Right cardiac atrium (tissue), 5 donors: ENCODE measurements at regions not wholly inside any gene's neighbourhood (a gene's known extent, or its start where the extent isn't known, plus 50 kb on each side); places are given as distances from the start of the nearest gene placed in this dataset.

Experiments used
- ATAC-seq, 2 donors: fragments of 200-7000 bp; cut with Tn5 transposase; one replicate each; pipeline versions ENCODE4 v1.8.0 to v1.9.1; 2020; ENCODE audit warnings: moderate library complexity in 2 of 2, mild to moderate bottlenecking in 1 of 2
- DNase-seq, 3 donors: peaks; one replicate each; pipeline ENCODE4 v3.0.0-alpha.2; 2020
- H3K27ac ChIP-seq: one replicate; pipeline ENCODE4 v1.5.1; 2013; ENCODE audit warnings: mild to moderate bottlenecking, low read length, control low read depth, moderate library complexity
- H3K27me3 ChIP-seq: one replicate; pipeline ENCODE4 v1.6.1; 2013; ENCODE audit not compliant: control insufficient read depth, insufficient read depth
- H3K4me1 ChIP-seq: one replicate; pipeline ENCODE4 v1.6.1; 2013; ENCODE audit warnings: low read length; ENCODE audit not compliant: control insufficient read depth, insufficient read depth
- H3K4me3 ChIP-seq: one replicate; pipeline ENCODE4 v1.5.1; 2013; ENCODE audit warnings: low read length, control low read depth
- H3K9me3 ChIP-seq: one replicate; pipeline ENCODE4 v1.6.1; 2013; ENCODE audit warnings: low read length; ENCODE audit not compliant: control insufficient read depth
- WGBS: extraction: QIAGEN DNeasy Blood & Tissue Kit; methylation state at CpG from one replicate; pipeline ENCODE4 v1.1.7; 2013; 5-methylcytosine and 5-hydroxymethylcytosine counted together
- intact Hi-C, 4 donors: fragments of 100-400 bp; cut with DNase I; formaldehyde crosslinking; loops; one replicate each; pipeline versions ENCODE4 v1.11.0 to v1.14.0; 2022 to 2023
- donor health status: healthy with polysubstance abuse.
- donor health status: DM: no; HTN: yes; CAD: no.
- donor health status: DM: no; HTN: no; CAD: no.
- donor health status: DM: no; HTN: yes; CAD: no; lungs with severe emphysema.
- donor health status: DM: yes; HTN: yes; CAD: no.

DNA sequence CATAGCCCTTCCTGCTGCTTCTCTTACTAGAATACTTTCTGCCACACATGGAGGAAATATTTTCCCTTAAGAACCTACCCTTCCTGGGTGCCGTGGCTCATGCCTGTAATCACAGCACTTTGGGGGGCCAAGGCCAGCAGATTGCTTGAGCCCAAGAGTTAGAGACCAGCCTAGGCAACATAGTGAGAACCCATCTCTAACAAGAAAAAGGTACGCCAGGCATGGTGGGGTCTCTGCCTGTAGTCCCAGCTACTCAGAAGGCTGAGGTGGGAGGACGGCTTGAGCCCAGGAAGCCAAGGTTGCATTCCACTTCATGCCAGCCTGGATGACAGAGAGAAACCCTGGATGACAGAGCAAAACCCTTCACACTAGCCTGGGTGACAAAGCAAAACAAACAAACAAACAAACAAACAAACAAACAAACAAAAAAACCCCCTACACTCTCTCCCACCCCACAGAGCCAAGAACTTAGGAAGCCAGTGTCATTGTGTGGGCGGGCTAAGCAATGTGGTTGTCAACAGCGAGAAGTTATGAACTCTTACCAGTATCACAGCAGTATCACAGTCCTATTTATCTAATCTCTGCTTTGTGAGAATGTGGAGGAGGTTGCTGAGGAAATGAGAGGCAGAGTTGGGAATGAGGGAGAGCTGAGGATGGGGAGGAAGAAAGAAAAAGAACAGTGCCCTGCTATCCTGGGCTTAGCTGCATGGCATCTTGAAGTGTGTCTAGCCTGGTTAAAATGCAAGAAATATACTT, 53.8 kb upstream of the CLEC14A start:
- intact Hi-C loops: no loop called here
- peak overlapping the region; percentile 72 for H3K27ac ChIP-seq
- H3K27me3 ChIP-seq: no peaks in the 10 kb centered on the region
- no peaks in the 10 kb centered on the region for H3K9me3 ChIP-seq
- whole genome bisulfite sequencing: 50% methylated on average over 5 of the region's 5 CpGs
- H3K4me1 ChIP-seq: no peaks in the 10 kb centered on the region
- H3K4me3 ChIP-seq: no peak overlapping the region
- peak; percentile 24 to 44 for ATAC-seq
- no peak for DNase-seq
